HCT116 (cell line): ENCODE measurements at regions not wholly inside any gene's neighbourhood (a gene's known extent, or its start where the extent isn't known, plus 50 kb on each side); places are given as distances from the start of the nearest gene placed in this dataset.

Experiments used
- ATAC-seq: fragments of 200-7000 bp; cut with Tn5 transposase; 2 replicates; pipeline ENCODE4 v1.9.1; 2020; ENCODE audit warnings: mild to moderate bottlenecking, moderate library complexity
- BruUV-seq: library from RNA; stranded (reverse); fragments of 400-500 nt; replicated peaks from 2 replicates; lab custom pipeline; 2021; lab: Mats Ljungman, UMichigan
- CTCF ChIA-PET: fragments of 300-600 bp; sonication (Branson Sonifier 250); formaldehyde crosslinking; loops from one replicate; lab custom pipeline; 2021; ENCODE audit warnings: antibody characterized with exemption; lab: Charles Lee
- POLR2A ChIA-PET: fragments of 300-600, 350-600 bp; sonication (Branson Sonifier 250); formaldehyde crosslinking; loops from one replicate; lab custom pipeline; 2021; ENCODE audit warnings: antibody characterized with exemption; lab: Charles Lee
- RAD21 ChIA-PET, 2 experiments: fragments of 300-600 bp; sonication (Branson Sonifier 250); formaldehyde crosslinking; loops; one replicate each; lab custom pipeline; 2023; ENCODE audit warnings: low total read pairs in 2 of 2; ENCODE audit not compliant: uncharacterized antibody in 2 of 2, unreplicated experiment in 2 of 2, low non-redundant PET in 1 of 2; lab: Charles Lee
- DNase-seq: peaks from one replicate; pipeline ENCODE4 v3.0.0-alpha.2; 2010; ENCODE audit warnings: low read depth, low spot score
- H2AFZ ChIP-seq: fragments of 200-600 bp; shearing (Covaris generic), sonication (generic); 2 replicates; pipeline ENCODE4 v1.6.1; 2017; ENCODE audit warnings: low read depth, mixed run types, mixed read lengths, antibody characterized with exemption, low read length; ENCODE audit not compliant: poor library complexity, severe bottlenecking
- H3K27ac ChIP-seq: 2 replicates; pipeline ENCODE4 v1.5.1; 2012; ENCODE audit warnings: low read depth, low read length
- H3K27me3 ChIP-seq: fragments of 200-600 bp; sonication (generic); 2 replicates; pipeline ENCODE4 v1.6.1; 2016; ENCODE audit warnings: mixed run types, low read length, mixed read lengths; ENCODE audit not compliant: insufficient read depth
- H3K36me3 ChIP-seq, 2 experiments: fragments of 200-500 bp in 1 of 2; fragments of 200-600 bp in 1 of 2; sonication (Bioruptor generic) in 1 of 2; sonication (generic) in 1 of 2; 2 replicates each; pipeline versions ENCODE4 v1.5.1 to v1.6.1; 2014 to 2016; ENCODE audit warnings: low read length in 2 of 2, inconsistent platforms in 1 of 2, mixed read lengths in 1 of 2, mixed run types in 1 of 2; ENCODE audit not compliant: insufficient read depth in 2 of 2, control insufficient read depth in 1 of 2
- H3K4me1 ChIP-seq, 2 experiments: fragments of 200-600 bp in 1 of 2; sonication (generic) in 1 of 2; 2 replicates each; pipeline versions ENCODE4 v1.5.1 to v1.6.1; 2012 to 2017; ENCODE audit warnings: low read length in 2 of 2, inconsistent platforms in 1 of 2, mild to moderate bottlenecking in 1 of 2, mixed read lengths in 1 of 2, mixed run types in 1 of 2, moderate library complexity in 1 of 2; ENCODE audit not compliant: insufficient read depth in 2 of 2, control insufficient read depth in 1 of 2
- H3K4me2 ChIP-seq: fragments of 200-600 bp; sonication (generic); 2 replicates; pipeline ENCODE4 v1.6.1; 2017; ENCODE audit warnings: mixed run types, low read length, mixed read lengths
- H3K4me3 ChIP-seq, 2 experiments: fragments of 200-600 bp in 1 of 2; sonication (generic) in 1 of 2; replicated peaks in 1 of 2; 2 replicates each; pipeline ENCODE4 v1.5.1; 2011 to 2016; ENCODE audit warnings: low read length in 2 of 2, control low read depth in 1 of 2, low read depth in 1 of 2, mild to moderate bottlenecking in 1 of 2, mixed read lengths in 1 of 2, mixed run types in 1 of 2
- H3K79me2 ChIP-seq: fragments of 200-600 bp; sonication (generic); 2 replicates; pipeline ENCODE4 v1.6.1; 2017; ENCODE audit warnings: mild to moderate bottlenecking, mixed run types, low read length, moderate library complexity, mixed read lengths; ENCODE audit not compliant: insufficient read depth
- H3K9ac ChIP-seq: fragments of 200-600 bp; sonication (generic); 2 replicates; pipeline ENCODE4 v1.6.1; 2016; ENCODE audit warnings: low read length, mixed read lengths
- H3K9me2 ChIP-seq: fragments of 200-600 bp; sonication (generic), shearing (Covaris generic); 2 replicates; pipeline ENCODE4 v1.6.1; 2017; ENCODE audit warnings: mixed run types, mild to moderate bottlenecking, moderate library complexity; ENCODE audit not compliant: insufficient read depth
- H3K9me3 ChIP-seq, 2 experiments: fragments of 200-500 bp in 1 of 2; fragments of 200-600 bp in 1 of 2; sonication (Bioruptor generic) in 1 of 2; sonication (generic) in 1 of 2; 2 replicates each; pipeline ENCODE4 v1.6.1; 2014 to 2017; ENCODE audit warnings: low read length in 2 of 2, mixed read lengths in 2 of 2, inconsistent platforms in 1 of 2, low read depth in 1 of 2, mild to moderate bottlenecking in 1 of 2, mixed run types in 1 of 2, moderate library complexity in 1 of 2; ENCODE audit not compliant: control insufficient read depth in 1 of 2, insufficient read depth in 1 of 2
- H4K20me1 ChIP-seq: fragments of 200-600 bp; sonication (generic), shearing (Covaris generic); 2 replicates; pipeline ENCODE4 v1.6.1; 2017; ENCODE audit warnings: mixed run types, mild to moderate bottlenecking, moderate library complexity; ENCODE audit not compliant: insufficient read depth
- EGR1 ChIP-seq: IDR thresholded peaks from 2 replicates; pipeline ENCODE4 v1.6.1; 2012; ENCODE audit warnings: low read depth
- EZH2phosphoT487 ChIP-seq: fragments of 200-600 bp; IDR thresholded peaks from 2 replicates; pipeline ENCODE4 v1.6.1; 2018; ENCODE audit warnings: antibody characterized with exemption, borderline replicate concordance
- SIN3A ChIP-seq: IDR thresholded peaks from 2 replicates; pipeline ENCODE4 v1.6.1; 2012; ENCODE audit warnings: low read depth
- SP1 ChIP-seq: IDR thresholded peaks from 2 replicates; pipeline ENCODE4 v1.6.1; 2012; ENCODE audit warnings: low read depth
- ZNF274 ChIP-seq: fragments of 200-500 bp; sonication (Bioruptor generic); IDR thresholded peaks from 2 replicates; pipeline ENCODE4 v1.6.1; 2014; ENCODE audit warnings: mild to moderate bottlenecking, low read depth, low read length, inconsistent platforms
- intact Hi-C: fragments of 100-400 bp; cut with micrococcal nuclease; formaldehyde crosslinking; loops from 2 replicates; pipeline ENCODE4 v1.10.0; 2022
- TF ChIP-seq, protein P1 (sequence below): IDR thresholded peaks from 2 replicates; pipeline ENCODE4 v1.6.1; 2011; ENCODE audit warnings: mild to moderate bottlenecking, low read length, moderate library complexity; ENCODE audit not compliant: insufficient replicate concordance; ENCODE audit errors: extremely low read depth

DNA sequence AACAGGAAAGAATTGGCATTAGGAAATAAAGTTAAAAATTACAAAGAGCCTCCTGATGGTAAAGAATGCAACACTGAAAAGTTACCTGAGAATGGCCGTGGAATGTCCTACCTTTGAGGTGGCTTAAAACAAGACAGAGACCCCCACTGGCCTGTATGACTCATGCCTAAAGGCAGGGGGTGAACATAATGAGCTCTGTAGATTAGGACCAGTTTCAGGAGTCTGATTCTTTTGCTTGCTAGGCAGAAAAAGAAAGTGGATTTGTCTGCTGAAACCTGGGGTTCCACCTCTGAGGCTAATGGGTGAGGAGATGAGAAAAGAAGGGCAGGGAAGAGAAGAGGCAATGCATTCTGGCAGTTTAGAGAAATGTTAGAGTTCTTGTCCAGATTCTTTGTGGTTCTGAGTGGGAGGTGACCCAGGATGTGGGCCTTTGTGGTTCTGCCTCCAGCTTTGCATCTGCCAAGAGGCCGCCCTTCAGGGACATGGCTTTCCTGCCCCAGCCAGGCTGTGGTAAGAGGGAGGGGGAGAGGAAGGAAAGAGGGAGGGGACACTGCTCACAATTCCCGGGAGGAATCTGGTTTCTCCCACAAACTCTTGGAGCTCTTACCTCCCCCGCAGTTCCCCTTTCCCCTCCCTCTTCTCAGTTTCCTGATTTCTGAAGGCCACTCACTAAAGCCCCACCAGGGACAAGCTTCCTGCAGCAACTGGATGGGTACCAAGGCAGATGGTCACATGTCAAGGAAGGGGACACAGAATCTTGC, 109.6 kb downstream of the EFNB1 start (continued):
- TF ChIP-seq, protein P1, sequence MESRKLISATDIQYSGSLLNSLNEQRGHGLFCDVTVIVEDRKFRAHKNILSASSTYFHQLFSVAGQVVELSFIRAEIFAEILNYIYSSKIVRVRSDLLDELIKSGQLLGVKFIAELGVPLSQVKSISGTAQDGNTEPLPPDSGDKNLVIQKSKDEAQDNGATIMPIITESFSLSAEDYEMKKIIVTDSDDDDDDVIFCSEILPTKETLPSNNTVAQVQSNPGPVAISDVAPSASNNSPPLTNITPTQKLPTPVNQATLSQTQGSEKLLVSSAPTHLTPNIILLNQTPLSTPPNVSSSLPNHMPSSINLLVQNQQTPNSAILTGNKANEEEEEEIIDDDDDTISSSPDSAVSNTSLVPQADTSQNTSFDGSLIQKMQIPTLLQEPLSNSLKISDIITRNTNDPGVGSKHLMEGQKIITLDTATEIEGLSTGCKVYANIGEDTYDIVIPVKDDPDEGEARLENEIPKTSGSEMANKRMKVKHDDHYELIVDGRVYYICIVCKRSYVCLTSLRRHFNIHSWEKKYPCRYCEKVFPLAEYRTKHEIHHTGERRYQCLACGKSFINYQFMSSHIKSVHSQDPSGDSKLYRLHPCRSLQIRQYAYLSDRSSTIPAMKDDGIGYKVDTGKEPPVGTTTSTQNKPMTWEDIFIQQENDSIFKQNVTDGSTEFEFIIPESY = no peak
- TF ChIP-seq ZNF274 = no peak
- TF ChIP-seq EZH2phosphoT487 = no peak

GRCh38 chrX:68937581-68937980, 108.8 kb downstream of the EFNB1 start:
- no TSS peak for BruUV-seq
- Histone ChIP-seq H4K20me1 (no peaks in the 10 kb centered on the region), H3K4me1 (peaks cover 0 to 7% of the 10 kb centered on the region in 2 experiments; a peak in 1 of 4 replicates), H3K36me3 (no peaks in the 10 kb centered on the region), H2AFZ (no peak overlapping the region), H3K9me3 (no peaks in the 10 kb centered on the region), H3K9me2 (no peaks in the 10 kb centered on the region), H3K4me2 (no peak overlapping the region), H3K27ac (no peak overlapping the region), H3K4me3 (no peak overlapping the region), H3K9ac (no peak overlapping the region), H3K79me2 (no peaks in the 10 kb centered on the region), H3K27me3 (no peaks in the 10 kb centered on the region)
- CTCF ChIA-PET = no interaction called here
- intact Hi-C loops = no loop called here
- POLR2A ChIA-PET = no interaction called here
- RAD21 ChIA-PET = no interaction called here
- ATAC-seq (no peak), DNase-seq (no peak)
- TF ChIP-seq EZH2phosphoT487 (no peak), EGR1 (no peak), SP1 (no peak), SIN3A (no peak)
